ENCODE measurements at regions not wholly inside any gene's neighbourhood (a gene's known extent, or its start where the extent isn't known, plus 50 kb on each side); places are given as distances from the start of the nearest gene placed in this dataset.

DNA sequence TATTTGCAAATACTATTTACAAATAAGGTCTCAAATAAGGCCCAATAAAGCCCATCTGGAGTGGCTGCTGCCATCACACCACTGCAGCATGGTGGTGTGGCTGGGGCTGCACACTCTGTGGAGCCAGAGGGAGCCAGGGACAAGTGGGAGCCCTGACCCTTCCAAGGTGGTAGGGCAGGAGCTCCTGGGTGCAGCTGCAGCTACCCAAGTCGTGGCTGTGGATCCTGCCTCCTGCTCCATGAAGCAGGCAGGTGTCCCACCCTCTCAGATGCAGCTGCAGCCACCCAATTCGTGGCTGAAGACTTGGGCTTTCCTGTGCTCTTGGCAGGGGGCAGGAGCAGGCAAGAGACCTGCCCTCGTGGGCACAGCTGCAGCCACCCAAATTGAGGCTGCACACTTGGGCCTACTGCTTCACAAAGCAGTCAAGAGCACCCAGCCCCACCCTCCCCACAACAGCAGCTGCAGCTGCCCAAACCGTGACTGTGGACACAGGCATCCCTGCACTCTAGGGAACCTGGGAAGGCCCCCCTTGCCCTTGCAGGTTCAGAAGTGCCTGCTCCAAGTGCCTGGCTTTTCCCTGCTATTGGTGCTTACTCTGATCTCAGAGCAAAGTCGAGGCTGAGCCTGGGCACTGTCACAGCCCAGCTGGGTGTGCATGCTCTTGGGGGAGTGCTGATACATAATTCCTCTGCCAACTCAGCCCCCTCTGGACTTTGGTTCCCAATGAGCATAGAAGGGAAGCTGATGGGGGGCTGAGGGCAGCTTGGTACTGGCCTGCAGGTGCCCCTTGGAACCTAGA, 614.8 kb downstream of the PCDH18 start:
- no peak overlapping the region for H3K27ac ChIP-seq (ENCODE audit: low read length)
- no peak for DNase-seq (ENCODE audit: low read depth, low spot score)
- H3K27me3 ChIP-seq (ENCODE audit: control insufficient read depth, insufficient read depth, low read length): no peaks in the 10 kb centered on the region
- no peak overlapping the region for H3K4me3 ChIP-seq (ENCODE audit: low read length)
- H3K36me3 ChIP-seq (ENCODE audit: control insufficient read depth, insufficient read depth, low read length): no peaks in the 10 kb centered on the region
- H3K4me1 ChIP-seq (ENCODE audit: control insufficient read depth, insufficient read depth, low read length): no peaks in the 10 kb centered on the region; the same call in 1 of the 2 replicates
- no CpG with 5 or more reads among the region's 5 CpGs for WGBS (ENCODE audit: insufficient coverage, insufficient read length)
- no peaks in the 10 kb centered on the region; the same call in 1 of the 2 replicates for H3K9me3 ChIP-seq (ENCODE audit: control insufficient read depth, insufficient read depth, low read length)

DNA sequence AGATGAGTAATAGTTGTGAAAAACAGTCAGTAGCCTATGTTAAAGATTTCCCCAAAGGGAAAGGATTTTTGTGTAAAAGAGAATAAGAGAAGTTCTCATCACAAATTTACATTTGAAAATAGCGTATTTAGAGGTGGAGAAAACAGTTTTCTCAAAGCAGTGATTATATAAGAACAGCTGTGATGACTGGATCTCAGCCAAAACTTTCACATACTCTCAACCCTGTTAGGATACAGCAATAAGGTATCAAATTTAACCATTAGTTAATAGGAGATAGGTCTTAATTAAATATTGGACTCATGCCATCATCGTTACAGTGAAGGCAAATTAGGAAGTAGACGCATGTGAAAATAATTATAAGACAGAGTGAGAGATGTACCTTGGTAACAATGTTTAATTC, 622.7 kb downstream of the PCDH18 start:
- no CpG with 5 or more reads among the region's 3 CpGs for WGBS (ENCODE audit: insufficient coverage, insufficient read length)
- H3K27ac ChIP-seq (ENCODE audit: low read length): no peak overlapping the region

GRCh38 chr4:136908122-136908521, 624.2 kb downstream of the PCDH18 start:
- Histone ChIP-seq H3K36me3 (ENCODE audit: control insufficient read depth, insufficient read depth, low read length) (no peaks in the 10 kb centered on the region), H3K27me3 (ENCODE audit: control insufficient read depth, insufficient read depth, low read length) (no peaks in the 10 kb centered on the region), H3K27ac (ENCODE audit: low read length) (no peak overlapping the region), H3K4me3 (ENCODE audit: low read length) (no peak overlapping the region), H3K4me1 (ENCODE audit: control insufficient read depth, insufficient read depth, low read length) (no peaks in the 10 kb centered on the region; the same call in 1 of the 2 replicates), H3K9me3 (ENCODE audit: control insufficient read depth, insufficient read depth, low read length) (no peaks in the 10 kb centered on the region)
- WGBS (ENCODE audit: insufficient coverage, insufficient read length): no CpG with 5 or more reads among the region's 2 CpGs
- no peak for DNase-seq (ENCODE audit: low read depth, low spot score)

More for the DNA sequence above, 622.7 kb downstream of the PCDH18 start:
- H3K4me3 ChIP-seq (ENCODE audit: low read length): no peak overlapping the region
- DNase-seq (ENCODE audit: low read depth, low spot score): no peak
- no peaks in the 10 kb centered on the region for H3K27me3 ChIP-seq (ENCODE audit: control insufficient read depth, insufficient read depth, low read length)
- H3K36me3 ChIP-seq (ENCODE audit: control insufficient read depth, insufficient read depth, low read length): no peaks in the 10 kb centered on the region
- no peaks in the 10 kb centered on the region; the same call in 1 of the 2 replicates for H3K4me1 ChIP-seq (ENCODE audit: control insufficient read depth, insufficient read depth, low read length)
- no peaks in the 10 kb centered on the region for H3K9me3 ChIP-seq (ENCODE audit: control insufficient read depth, insufficient read depth, low read length)

- WGBS (ENCODE audit: insufficient coverage, insufficient read length): no CpG with 5 or more reads among the region's 2 CpGs
- DNase-seq (ENCODE audit: low read depth, low spot score): no peak
- Histone ChIP-seq H3K9me3 (ENCODE audit: control insufficient read depth, insufficient read depth, low read length) (no peaks in the 10 kb centered on the region), H3K36me3 (ENCODE audit: control insufficient read depth, insufficient read depth, low read length) (no peaks in the 10 kb centered on the region), H3K4me3 (ENCODE audit: low read length) (no peak overlapping the region), H3K4me1 (ENCODE audit: control insufficient read depth, insufficient read depth, low read length) (no peaks in the 10 kb centered on the region), H3K27me3 (ENCODE audit: control insufficient read depth, insufficient read depth, low read length) (no peaks in the 10 kb centered on the region), H3K27ac (ENCODE audit: low read length) (no peak overlapping the region)
Observed at GRCh38 chr4:136900696-136901095, 631.6 kb downstream of the PCDH18 start.

- H3K4me1 ChIP-seq (ENCODE audit: control insufficient read depth, insufficient read depth, low read length): no peaks in the 10 kb centered on the region
- H3K27ac ChIP-seq (ENCODE audit: low read length): no peak overlapping the region
- no CpG with 5 or more reads among the region's 1 CpG for WGBS (ENCODE audit: insufficient coverage, insufficient read length)
- no peaks in the 10 kb centered on the region for H3K27me3 ChIP-seq (ENCODE audit: control insufficient read depth, insufficient read depth, low read length)
- no peaks in the 10 kb centered on the region for H3K36me3 ChIP-seq (ENCODE audit: control insufficient read depth, insufficient read depth, low read length)
- no peak overlapping the region for H3K4me3 ChIP-seq (ENCODE audit: low read length)
- DNase-seq (ENCODE audit: low read depth, low spot score): no peak
- H3K9me3 ChIP-seq (ENCODE audit: control insufficient read depth, insufficient read depth, low read length): no peaks in the 10 kb centered on the region
Observed at GRCh38 chr4:136898590-136899248, 633.6 kb downstream of the PCDH18 start.

GRCh38 chr4:136893573-136893972, 638.7 kb downstream of the PCDH18 start:
- no peak overlapping the region for H3K27ac ChIP-seq (ENCODE audit: low read length)
- no peaks in the 10 kb centered on the region for H3K27me3 ChIP-seq (ENCODE audit: control insufficient read depth, insufficient read depth, low read length)
- no peak for DNase-seq (ENCODE audit: low read depth, low spot score)
- no peaks in the 10 kb centered on the region for H3K36me3 ChIP-seq (ENCODE audit: control insufficient read depth, insufficient read depth, low read length)
- H3K9me3 ChIP-seq (ENCODE audit: control insufficient read depth, insufficient read depth, low read length): no peaks in the 10 kb centered on the region
- no peak overlapping the region for H3K4me3 ChIP-seq (ENCODE audit: low read length)
- no CpG with 5 or more reads among the region's 1 CpG for WGBS (ENCODE audit: insufficient coverage, insufficient read length)
- no peaks in the 10 kb centered on the region for H3K4me1 ChIP-seq (ENCODE audit: control insufficient read depth, insufficient read depth, low read length)

GRCh38 chr4:136881666-136882065, 650.6 kb downstream of the PCDH18 start:
- H3K4me1 ChIP-seq (ENCODE audit: control insufficient read depth, insufficient read depth, low read length): no peaks in the 10 kb centered on the region
- no peaks in the 10 kb centered on the region for H3K9me3 ChIP-seq (ENCODE audit: control insufficient read depth, insufficient read depth, low read length)
- no peak overlapping the region for H3K4me3 ChIP-seq (ENCODE audit: low read length)
- no CpG with 5 or more reads among the region's 2 CpGs for WGBS (ENCODE audit: insufficient coverage, insufficient read length)
- no peak overlapping the region for H3K27ac ChIP-seq (ENCODE audit: low read length)
- no peak for DNase-seq (ENCODE audit: low read depth, low spot score)
- no peaks in the 10 kb centered on the region for H3K27me3 ChIP-seq (ENCODE audit: control insufficient read depth, insufficient read depth, low read length)
- no peaks in the 10 kb centered on the region for H3K36me3 ChIP-seq (ENCODE audit: control insufficient read depth, insufficient read depth, low read length)

GRCh38 chr4:136873555-136873954, 658.7 kb downstream of the PCDH18 start:
- no peak overlapping the region for H3K4me3 ChIP-seq (ENCODE audit: low read length)
- WGBS (ENCODE audit: insufficient coverage, insufficient read length): no CpG with 5 or more reads among the region's 1 CpG
- H3K4me1 ChIP-seq (ENCODE audit: control insufficient read depth, insufficient read depth, low read length): no peaks in the 10 kb centered on the region
- no peak for DNase-seq (ENCODE audit: low read depth, low spot score)
- no peaks in the 10 kb centered on the region for H3K36me3 ChIP-seq (ENCODE audit: control insufficient read depth, insufficient read depth, low read length)
- no peak overlapping the region for H3K27ac ChIP-seq (ENCODE audit: low read length)
- no peaks in the 10 kb centered on the region for H3K9me3 ChIP-seq (ENCODE audit: control insufficient read depth, insufficient read depth, low read length)
- no peaks in the 10 kb centered on the region for H3K27me3 ChIP-seq (ENCODE audit: control insufficient read depth, insufficient read depth, low read length)

DNA sequence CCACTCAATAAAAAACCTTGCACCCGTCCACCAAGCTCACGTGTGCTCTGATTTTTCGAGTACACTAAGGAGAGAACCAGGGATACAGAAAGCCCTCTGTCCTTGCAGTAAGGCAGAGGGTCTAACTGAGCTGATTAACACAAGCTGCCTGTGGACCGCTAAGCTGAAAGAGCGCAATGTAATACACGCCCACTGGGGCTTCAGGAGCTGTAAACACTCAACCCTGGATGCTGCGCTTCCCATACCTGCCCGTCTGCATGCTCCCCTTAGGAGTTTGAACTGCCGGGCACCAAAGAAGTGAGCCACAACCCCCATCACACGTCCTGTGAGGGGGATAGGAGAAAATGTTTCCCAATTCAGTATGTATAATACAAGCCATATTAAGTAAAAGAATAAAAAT, 664.8 kb downstream of the PCDH18 start:
- H3K4me1 ChIP-seq (ENCODE audit: control insufficient read depth, insufficient read depth, low read length): no peaks in the 10 kb centered on the region
- no peak for DNase-seq (ENCODE audit: low read depth, low spot score)
- no peak overlapping the region for H3K27ac ChIP-seq (ENCODE audit: low read length)
- H3K36me3 ChIP-seq (ENCODE audit: control insufficient read depth, insufficient read depth, low read length): no peaks in the 10 kb centered on the region
- no peak overlapping the region for H3K4me3 ChIP-seq (ENCODE audit: low read length)
- H3K27me3 ChIP-seq (ENCODE audit: control insufficient read depth, insufficient read depth, low read length): no peaks in the 10 kb centered on the region
- no CpG with 5 or more reads among the region's 10 CpGs for WGBS (ENCODE audit: insufficient coverage, insufficient read length)
- no peaks in the 10 kb centered on the region for H3K9me3 ChIP-seq (ENCODE audit: control insufficient read depth, insufficient read depth, low read length)

DNA sequence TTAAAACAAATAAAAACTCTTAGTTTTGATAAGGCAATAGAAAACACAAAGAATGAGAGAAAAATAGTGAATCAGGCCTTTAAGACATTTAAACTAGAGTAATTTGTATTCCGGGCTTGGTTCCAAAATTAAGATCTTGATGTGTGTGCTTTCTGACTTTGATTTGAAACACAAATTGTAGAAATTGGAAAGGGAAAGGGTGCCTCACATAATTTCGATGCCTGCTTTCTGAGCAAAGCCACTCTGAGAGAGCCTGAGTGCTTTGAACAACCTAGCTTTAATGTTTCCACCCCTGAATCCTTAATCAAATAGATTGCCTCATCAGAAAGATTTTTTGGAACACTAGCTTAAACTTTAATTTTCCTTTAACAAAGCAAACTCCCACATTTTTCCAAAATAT, 666.8 kb downstream of the PCDH18 start:
- Histone ChIP-seq H3K27ac (ENCODE audit: low read length) (no peak overlapping the region), H3K4me1 (ENCODE audit: control insufficient read depth, insufficient read depth, low read length) (no peaks in the 10 kb centered on the region), H3K9me3 (ENCODE audit: control insufficient read depth, insufficient read depth, low read length) (no peaks in the 10 kb centered on the region), H3K4me3 (ENCODE audit: low read length) (no peak overlapping the region), H3K27me3 (ENCODE audit: control insufficient read depth, insufficient read depth, low read length) (no peaks in the 10 kb centered on the region), H3K36me3 (ENCODE audit: control insufficient read depth, insufficient read depth, low read length) (no peaks in the 10 kb centered on the region)
- no CpG with 5 or more reads among the region's 2 CpGs for WGBS (ENCODE audit: insufficient coverage, insufficient read length)
- no peak for DNase-seq (ENCODE audit: low read depth, low spot score)

Data from iPS DF 6.9 (cell line).